ENCODE measurements at regions not wholly inside any gene's neighbourhood (a gene's known extent, or its start where the extent isn't known, plus 50 kb on each side); places are given as distances from the start of the nearest gene placed in this dataset.

DNA sequence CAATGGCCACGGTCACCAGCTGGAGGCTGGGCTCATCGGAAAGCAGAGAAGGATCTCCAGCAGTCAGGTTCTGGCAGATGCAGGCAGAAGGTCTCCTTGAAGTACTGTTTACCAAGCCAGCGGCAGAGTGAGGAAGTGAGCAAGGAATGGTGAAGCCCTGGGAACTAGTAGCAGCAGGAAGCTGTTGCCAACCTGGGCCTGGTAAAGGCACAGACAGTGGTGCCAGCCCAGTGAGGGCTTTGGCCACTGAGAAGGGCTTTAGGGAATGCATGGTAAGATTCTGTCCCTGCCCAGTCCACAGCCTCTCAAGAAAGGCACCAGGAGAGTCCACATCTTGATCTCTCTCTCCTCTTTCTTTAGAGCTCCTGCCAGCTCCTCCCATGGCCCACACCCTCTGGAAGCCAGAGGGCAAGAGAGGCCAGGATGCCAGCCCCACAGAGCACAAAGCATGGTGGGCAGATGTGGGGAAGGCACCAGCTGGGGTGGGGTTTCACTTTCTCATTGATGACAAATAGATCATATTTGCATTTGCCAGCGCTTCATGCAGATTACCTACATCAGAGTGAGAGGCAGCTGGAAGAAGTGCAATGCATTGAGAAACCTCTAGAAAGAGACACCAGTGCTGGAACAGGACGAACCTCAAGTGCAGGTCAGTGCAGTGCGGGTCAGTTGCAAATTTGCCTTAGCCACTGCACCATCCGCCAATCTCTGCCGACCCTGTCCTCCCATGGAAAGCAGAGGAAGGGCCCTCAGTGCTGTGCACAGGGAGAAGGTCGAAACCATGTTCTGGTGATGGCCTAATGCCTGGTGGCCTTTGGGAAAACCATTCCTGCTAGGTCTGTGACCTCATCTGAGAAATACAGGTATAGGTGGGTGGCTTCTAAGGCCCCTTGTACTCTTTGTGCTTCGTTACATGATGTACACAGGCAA lies 667.8 kb upstream of the MKI67 start:
- no peak overlapping the region for H3K27ac ChIP-seq (ENCODE audit: low read depth, low read length)
- DNase-seq (ENCODE audit: low read depth, low spot score) = no peak
- RAD21 ChIA-PET (ENCODE audit: low non-redundant PET in 1 of 2, low total read pairs in 2 of 2, uncharacterized antibody in 2 of 2, unreplicated experiment in 2 of 2) = no interaction called here
- ATAC-seq = no peak
- no peak overlapping the region for H3K9ac ChIP-seq (ENCODE audit: low read length)
- no TSS peak for BruUV-seq (replicated peaks)
- H3K9me3 ChIP-seq (ENCODE audit: control insufficient read depth in 1 of 2, insufficient read depth in 1 of 2, low read depth in 1 of 2, low read length in 2 of 2) = no peaks in the 10 kb centered on the region
- CTCF ChIA-PET = no interaction called here
- POLR2A ChIA-PET = no interaction called here
- intact Hi-C loops (cut with micrococcal nuclease) = no loop called here
- H3K4me2 ChIP-seq (ENCODE audit: low read length) = no peak overlapping the region
- H3K9me2 ChIP-seq (ENCODE audit: insufficient read depth) = no peaks in the 10 kb centered on the region
- H3K79me2 ChIP-seq (ENCODE audit: insufficient read depth, low read length) = no peaks in the 10 kb centered on the region
- TF ChIP-seq SRF (IDR thresholded peaks at IDR 0.05; ENCODE audit: low read depth) = no peak
- no peak for TF ChIP-seq RAD21 (IDR thresholded peaks at IDR 0.05; ENCODE audit: low read depth)
- TF ChIP-seq, protein P1, sequence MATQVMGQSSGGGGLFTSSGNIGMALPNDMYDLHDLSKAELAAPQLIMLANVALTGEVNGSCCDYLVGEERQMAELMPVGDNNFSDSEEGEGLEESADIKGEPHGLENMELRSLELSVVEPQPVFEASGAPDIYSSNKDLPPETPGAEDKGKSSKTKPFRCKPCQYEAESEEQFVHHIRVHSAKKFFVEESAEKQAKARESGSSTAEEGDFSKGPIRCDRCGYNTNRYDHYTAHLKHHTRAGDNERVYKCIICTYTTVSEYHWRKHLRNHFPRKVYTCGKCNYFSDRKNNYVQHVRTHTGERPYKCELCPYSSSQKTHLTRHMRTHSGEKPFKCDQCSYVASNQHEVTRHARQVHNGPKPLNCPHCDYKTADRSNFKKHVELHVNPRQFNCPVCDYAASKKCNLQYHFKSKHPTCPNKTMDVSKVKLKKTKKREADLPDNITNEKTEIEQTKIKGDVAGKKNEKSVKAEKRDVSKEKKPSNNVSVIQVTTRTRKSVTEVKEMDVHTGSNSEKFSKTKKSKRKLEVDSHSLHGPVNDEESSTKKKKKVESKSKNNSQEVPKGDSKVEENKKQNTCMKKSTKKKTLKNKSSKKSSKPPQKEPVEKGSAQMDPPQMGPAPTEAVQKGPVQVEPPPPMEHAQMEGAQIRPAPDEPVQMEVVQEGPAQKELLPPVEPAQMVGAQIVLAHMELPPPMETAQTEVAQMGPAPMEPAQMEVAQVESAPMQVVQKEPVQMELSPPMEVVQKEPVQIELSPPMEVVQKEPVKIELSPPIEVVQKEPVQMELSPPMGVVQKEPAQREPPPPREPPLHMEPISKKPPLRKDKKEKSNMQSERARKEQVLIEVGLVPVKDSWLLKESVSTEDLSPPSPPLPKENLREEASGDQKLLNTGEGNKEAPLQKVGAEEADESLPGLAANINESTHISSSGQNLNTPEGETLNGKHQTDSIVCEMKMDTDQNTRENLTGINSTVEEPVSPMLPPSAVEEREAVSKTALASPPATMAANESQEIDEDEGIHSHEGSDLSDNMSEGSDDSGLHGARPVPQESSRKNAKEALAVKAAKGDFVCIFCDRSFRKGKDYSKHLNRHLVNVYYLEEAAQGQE (IDR thresholded peaks at IDR 0.05; ENCODE audit: low read depth) = no peak
- no peak for TF ChIP-seq YY1 (IDR thresholded peaks at IDR 0.05; ENCODE audit: extremely low read depth, insufficient replicate concordance, low read depth, low read length)
- TF ChIP-seq CEBPB (IDR thresholded peaks at IDR 0.05; ENCODE audit: low read depth) = no peak
- TF ChIP-seq, protein P2, sequence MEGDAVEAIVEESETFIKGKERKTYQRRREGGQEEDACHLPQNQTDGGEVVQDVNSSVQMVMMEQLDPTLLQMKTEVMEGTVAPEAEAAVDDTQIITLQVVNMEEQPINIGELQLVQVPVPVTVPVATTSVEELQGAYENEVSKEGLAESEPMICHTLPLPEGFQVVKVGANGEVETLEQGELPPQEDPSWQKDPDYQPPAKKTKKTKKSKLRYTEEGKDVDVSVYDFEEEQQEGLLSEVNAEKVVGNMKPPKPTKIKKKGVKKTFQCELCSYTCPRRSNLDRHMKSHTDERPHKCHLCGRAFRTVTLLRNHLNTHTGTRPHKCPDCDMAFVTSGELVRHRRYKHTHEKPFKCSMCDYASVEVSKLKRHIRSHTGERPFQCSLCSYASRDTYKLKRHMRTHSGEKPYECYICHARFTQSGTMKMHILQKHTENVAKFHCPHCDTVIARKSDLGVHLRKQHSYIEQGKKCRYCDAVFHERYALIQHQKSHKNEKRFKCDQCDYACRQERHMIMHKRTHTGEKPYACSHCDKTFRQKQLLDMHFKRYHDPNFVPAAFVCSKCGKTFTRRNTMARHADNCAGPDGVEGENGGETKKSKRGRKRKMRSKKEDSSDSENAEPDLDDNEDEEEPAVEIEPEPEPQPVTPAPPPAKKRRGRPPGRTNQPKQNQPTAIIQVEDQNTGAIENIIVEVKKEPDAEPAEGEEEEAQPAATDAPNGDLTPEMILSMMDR (IDR thresholded peaks at IDR 0.05 in 2 of 3, conservative IDR thresholded peaks at IDR 0.05 in 1 of 3; ENCODE audit: borderline replicate concordance in 1 of 3, insufficient read depth in 1 of 3, low read depth in 2 of 3, low read length in 2 of 3) = no peak
- TF ChIP-seq EZH2 (IDR thresholded peaks at IDR 0.05) = no peak
- no peaks in the 10 kb centered on the region for H3K27me3 ChIP-seq (ENCODE audit: insufficient read depth, low read length)
- H4K20me1 ChIP-seq (ENCODE audit: insufficient read depth) = no peaks in the 10 kb centered on the region
- H2AFZ ChIP-seq (ENCODE audit: low read depth, low read length, poor library complexity, severe bottlenecking) = no peak overlapping the region
- H3K4me3 ChIP-seq (replicated peaks in 1 of 2; ENCODE audit: low read depth in 1 of 2, low read length in 2 of 2) = no peak overlapping the region
- no peaks in the 10 kb centered on the region for H3K36me3 ChIP-seq (ENCODE audit: control insufficient read depth in 1 of 2, insufficient read depth in 2 of 2, low read length in 2 of 2)
- no peaks in the 10 kb centered on the region for H3K4me1 ChIP-seq (ENCODE audit: control insufficient read depth in 1 of 2, insufficient read depth in 2 of 2, low read length in 2 of 2)
